PFSK-1 (cell line): ENCODE measurements at regions not wholly inside any gene's neighbourhood (a gene's known extent, or its start where the extent isn't known, plus 50 kb on each side); places are given as distances from the start of the nearest gene placed in this dataset.

Source experiments
- FOXP2 ChIP-seq: optimal IDR thresholded peaks from 2 replicates; pipeline ENCODE3; 2011; ENCODE audit warnings: borderline replicate concordance, control low read depth, inconsistent platforms; ENCODE audit not compliant: insufficient read depth; ENCODE audit errors: extremely low read length, extremely low read depth
- POLR2AphosphoS5 ChIP-seq: IDR thresholded peaks from 2 replicates; pipeline ENCODE4 v1.6.1; 2012; ENCODE audit warnings: low read depth, mild to moderate bottlenecking, control low read depth, low read length, moderate library complexity
- REST ChIP-seq, 2 experiments: IDR thresholded peaks; 2 replicates each; pipeline versions ENCODE4 v1.6.1 to v1.8.0; 2011 to 2012; ENCODE audit warnings: low read depth in 2 of 2, low read length in 2 of 2, control low read depth in 1 of 2, inconsistent platforms in 1 of 2, mild to moderate bottlenecking in 1 of 2, moderate library complexity in 1 of 2; ENCODE audit not compliant: insufficient read depth in 1 of 2
- SIN3A ChIP-seq: IDR thresholded peaks from 2 replicates; pipeline ENCODE4 v1.6.1; 2012; ENCODE audit warnings: mild to moderate bottlenecking, low read length, moderate library complexity, borderline replicate concordance; ENCODE audit not compliant: insufficient read depth
- TAF1 ChIP-seq: IDR thresholded peaks from 2 replicates; pipeline ENCODE4 v1.6.1; 2012; ENCODE audit warnings: low read length, control low read depth, borderline replicate concordance; ENCODE audit not compliant: insufficient read depth

GRCh38 chr21:39046236-39046916 lies 136.9 kb downstream of the PSMG1 start:
- TF ChIP-seq POLR2AphosphoS5 (no peak), REST (IDR thresholded peaks at IDR 0.05; ENCODE audit: insufficient read depth in 1 of 2, low read depth in 2 of 2, low read length in 2 of 2) (no peak), TAF1 (no peak), FOXP2 (no peak), SIN3A (no peak)

GRCh38 chr21:39041816-39042215 lies 141.4 kb downstream of the PSMG1 start:
- TF ChIP-seq REST (IDR thresholded peaks at IDR 0.05; ENCODE audit: insufficient read depth in 1 of 2, low read depth in 2 of 2, low read length in 2 of 2) = no peak
- TF ChIP-seq SIN3A = no peak
- no peak for TF ChIP-seq POLR2AphosphoS5
- TF ChIP-seq TAF1 = no peak
- TF ChIP-seq FOXP2 = no peak

- TF ChIP-seq SIN3A = no peak
- TF ChIP-seq FOXP2 = no peak
- no peak for TF ChIP-seq POLR2AphosphoS5
These were observed 142.6 kb downstream of the PSMG1 start for GRCh38 chr21:39040494-39041110.

- TF ChIP-seq REST (IDR thresholded peaks at IDR 0.05; ENCODE audit: insufficient read depth in 1 of 2, low read depth in 2 of 2, low read length in 2 of 2) (no peak), FOXP2 (no peak), TAF1 (no peak), POLR2AphosphoS5 (no peak), SIN3A (no peak)
These were observed 145.3 kb downstream of the PSMG1 start for GRCh38 chr21:39037807-39038405.

- no peak for TF ChIP-seq SIN3A
- TF ChIP-seq REST (IDR thresholded peaks at IDR 0.05; ENCODE audit: insufficient read depth in 1 of 2, low read depth in 2 of 2, low read length in 2 of 2) = no peak
- TF ChIP-seq POLR2AphosphoS5 = no peak
- no peak for TF ChIP-seq FOXP2
- TF ChIP-seq TAF1 = no peak
These were observed 146.7 kb downstream of the PSMG1 start for GRCh38 chr21:39036581-39036980.
